NCI-H1105 (cell line): ENCODE measurements at regions not wholly inside any gene's neighbourhood (a gene's known extent, or its start where the extent isn't known, plus 50 kb on each side); places are given as distances from the start of the nearest gene placed in this dataset.

Experiments used
- DNase-seq: peaks from one replicate; lab custom pipeline; 2025; lab: John Stamatoyannopoulos, UW

GRCh38 chrX:6694221-6694620 is 159.3 kb upstream of the VCX3A start:
- no peak for DNase-seq

GRCh38 chrX:6693051-6693450 is 158.1 kb upstream of the VCX3A start:
- no peak for DNase-seq

GRCh38 chrX:6685489-6685888 is 150.6 kb upstream of the VCX3A start:
- no peak for DNase-seq

- no peak for DNase-seq
These were observed 148.4 kb upstream of the VCX3A start for GRCh38 chrX:6683353-6683752.

GRCh38 chrX:6681521-6682145 is 146.7 kb upstream of the VCX3A start:
- DNase-seq, result no peak

- no peak for DNase-seq
These were observed 145.1 kb upstream of the VCX3A start for GRCh38 chrX:6679988-6680387.

GRCh38 chrX:6679550-6679949 is 144.6 kb upstream of the VCX3A start:
- no peak for DNase-seq

GRCh38 chrX:6678313-6678712 is 143.4 kb upstream of the VCX3A start:
- peak; percentile 22 for DNase-seq

GRCh38 chrX:6674734-6675133 is 139.8 kb upstream of the VCX3A start:
- DNase-seq, result no peak

- no peak for DNase-seq
These were observed 132.3 kb upstream of the VCX3A start for GRCh38 chrX:6667048-6667768.

GRCh38 chrX:6666624-6667023 is 131.7 kb upstream of the VCX3A start:
- DNase-seq, result no peak

- no peak for DNase-seq
These were observed 126.8 kb upstream of the VCX3A start for GRCh38 chrX:6661736-6662135.

- DNase-seq, result no peak
These were observed 125.8 kb upstream of the VCX3A start for GRCh38 chrX:6660567-6661264.

GRCh38 chrX:6645216-6645615 is 110.3 kb upstream of the VCX3A start:
- no peak for DNase-seq

GRCh38 chrX:6644411-6644810 is 109.5 kb upstream of the VCX3A start:
- DNase-seq, result no peak

- no peak for DNase-seq
These were observed 105.8 kb upstream of the VCX3A start for GRCh38 chrX:6640727-6641126.

GRCh38 chrX:6614506-6614905 is 79.6 kb upstream of the VCX3A start:
- DNase-seq, result no peak

- DNase-seq, result no peak
These were observed 64.4 kb upstream of the VCX3A start for GRCh38 chrX:6599230-6599860.
